Endothelial cell of umbilical vein (primary cell): ENCODE measurements at regions not wholly inside any gene's neighbourhood (a gene's known extent, or its start where the extent isn't known, plus 50 kb on each side); places are given as distances from the start of the nearest gene placed in this dataset.

Experiments used
- BruUV-seq: library from RNA; stranded (reverse); fragments of 400-500 nt; replicated peaks from 2 replicates; lab custom pipeline; 2021; lab: Mats Ljungman, UMichigan
- CTCF ChIA-PET: fragments of 300-600, 350-600 bp; sonication (Branson Sonifier 250); formaldehyde crosslinking; loops from one replicate; lab custom pipeline; 2021; ENCODE audit warnings: antibody characterized with exemption, inconsistent platforms; lab: Charles Lee
- POLR2A ChIA-PET: fragments of 300-600, 350-600 bp; sonication (Branson Sonifier 250); formaldehyde crosslinking; loops from one replicate; lab custom pipeline; 2021; ENCODE audit warnings: antibody characterized with exemption, inconsistent platforms; lab: Charles Lee
- DNase-seq: peaks from one replicate; pipeline ENCODE4 v3.0.0-alpha.2; 2011; ENCODE audit warnings: low read depth, low spot score
- FAIRE-seq: peaks from 2 replicates; lab custom pipeline; 2011; peaks lifted over from hg19 to GRCh38; lab: Jason Lieb, UNC
- H2AFZ ChIP-seq: 2 replicates; pipeline ENCODE4 v1.6.0; 2012; ENCODE audit warnings: low read depth, low read length, control low read depth, inconsistent platforms
- H3K27ac ChIP-seq: 2 replicates; pipeline ENCODE4 v1.5.1; 2011; ENCODE audit warnings: low read depth, mild to moderate bottlenecking, control low read depth, low read length, moderate library complexity; ENCODE audit not compliant: insufficient read depth
- H3K27me3 ChIP-seq, 2 experiments: 2 replicates each; pipeline versions ENCODE4 v1.6.0 to v1.6.1; 2011; ENCODE audit warnings: low read length in 2 of 2, mixed read lengths in 1 of 2; ENCODE audit not compliant: control insufficient read depth in 2 of 2, insufficient read depth in 2 of 2
- H3K36me3 ChIP-seq, 2 experiments: 2 replicates in 1 of 2; 3 replicates in 1 of 2; pipeline ENCODE4 v1.5.1; 2011; ENCODE audit warnings: low read length in 2 of 2, mild to moderate bottlenecking in 1 of 2, moderate library complexity in 1 of 2; ENCODE audit not compliant: control insufficient read depth in 2 of 2, insufficient read depth in 2 of 2; ENCODE audit errors: extremely low read depth in 1 of 2
- H3K4me1 ChIP-seq: 3 replicates; pipeline ENCODE4 v1.5.1; 2011; ENCODE audit warnings: mild to moderate bottlenecking, low read length; ENCODE audit not compliant: control insufficient read depth, insufficient read depth; ENCODE audit errors: extremely low read depth
- H3K4me2 ChIP-seq: 2 replicates; pipeline ENCODE4 v1.6.1; 2011; ENCODE audit warnings: low read length, control low read depth, mixed read lengths; ENCODE audit not compliant: insufficient read depth
- H3K4me3 ChIP-seq, 3 experiments: fragments of 200-600 bp in 1 of 3; sonication (generic), shearing (Covaris generic) in 1 of 3; replicated peaks in 1 of 3; 2 replicates each; pipeline ENCODE4 v1.5.1; 2011 to 2016; ENCODE audit warnings: control low read depth in 3 of 3, low read length in 3 of 3, mild to moderate bottlenecking in 2 of 3, inconsistent platforms in 1 of 3, low read depth in 1 of 3, moderate library complexity in 1 of 3; ENCODE audit not compliant: insufficient read depth in 1 of 3
- H3K79me2 ChIP-seq: 2 replicates; pipeline ENCODE4 v1.6.0; 2012; ENCODE audit warnings: low read length, inconsistent platforms; ENCODE audit not compliant: control insufficient read depth, insufficient read depth
- H3K9ac ChIP-seq: replicated peaks from 2 replicates; pipeline ENCODE3; 2011; ENCODE audit warnings: low read length, control low read depth; ENCODE audit not compliant: insufficient read depth; ENCODE audit errors: extremely low read depth
- H3K9me1 ChIP-seq: replicated peaks from 3 replicates; pipeline ENCODE4 v1.6.0; 2011; ENCODE audit warnings: mild to moderate bottlenecking, low read length; ENCODE audit not compliant: control insufficient read depth, insufficient read depth; ENCODE audit errors: extremely low read depth
- H3K9me3 ChIP-seq: replicated peaks from 2 replicates; pipeline ENCODE4 v1.5.1; 2012; ENCODE audit warnings: low read length, inconsistent platforms; ENCODE audit not compliant: control insufficient read depth, insufficient read depth
- H4K20me1 ChIP-seq: replicated peaks from 2 replicates; pipeline ENCODE3; 2011; ENCODE audit warnings: mild to moderate bottlenecking, low read length; ENCODE audit not compliant: control insufficient read depth, insufficient read depth; ENCODE audit errors: extremely low read depth
- EZH2 ChIP-seq: IDR thresholded peaks from 2 replicates; pipeline ENCODE4 v1.6.1; 2012; ENCODE audit warnings: borderline replicate concordance, low read depth, mild to moderate bottlenecking, moderate library complexity, low read length, inconsistent platforms; ENCODE audit not compliant: severe bottlenecking
- FOS ChIP-seq: IDR thresholded peaks from 2 replicates; pipeline ENCODE4 v1.6.1; 2011; ENCODE audit warnings: mild to moderate bottlenecking, low read length, moderate library complexity, borderline replicate concordance; ENCODE audit not compliant: insufficient read depth
- GATA2 ChIP-seq: IDR thresholded peaks from 2 replicates; pipeline ENCODE4 v1.7.0; 2011; ENCODE audit warnings: low read depth, mild to moderate bottlenecking, moderate library complexity, mixed read lengths, low read length; ENCODE audit not compliant: insufficient read length, insufficient read depth
- JUN ChIP-seq: IDR thresholded peaks from 2 replicates; pipeline ENCODE4 v1.6.1; 2011; ENCODE audit warnings: borderline replicate concordance, low read depth; ENCODE audit not compliant: insufficient read length, insufficient read depth
- MYC ChIP-seq: IDR thresholded peaks from one replicate; pipeline ENCODE4 v1.6.1; 2011; ENCODE audit warnings: mild to moderate bottlenecking, low read depth, low read length
- POLR2A ChIP-seq: IDR thresholded peaks from 2 replicates; pipeline ENCODE4 v1.6.1; 2012; ENCODE audit warnings: low read depth, mild to moderate bottlenecking, control low read depth, low read length
- POLR2AphosphoS5 ChIP-seq: IDR thresholded peaks from 2 replicates; pipeline ENCODE4 v1.6.1; 2012; ENCODE audit warnings: low read depth, mild to moderate bottlenecking, control low read depth, low read length, moderate library complexity; ENCODE audit not compliant: insufficient read depth
- dilution Hi-C: fragments of 300-500 bp; cut with MboI; formaldehyde crosslinking; loops from one replicate; pipeline ENCODE4 v1.15.0; 2019; ENCODE audit warnings: low sequenced_read_pairs; ENCODE audit not compliant: extremely low pct_ligation_motif_present
- intact Hi-C: fragments of 100-400 bp; cut with micrococcal nuclease; formaldehyde crosslinking; loops from one replicate; pipeline ENCODE4 v1.10.0; 2022
- TF ChIP-seq, protein P1 (sequence below): IDR thresholded peaks from 2 replicates; pipeline ENCODE4 v1.6.1; 2011; ENCODE audit not compliant: insufficient read depth, insufficient read length
- TF ChIP-seq, protein P2 (sequence below), 2 donors: IDR thresholded peaks; 1 replicate in 1 of 2; 2 replicates in 1 of 2; pipeline ENCODE4 v1.5.1; 2011; ENCODE audit warnings: low read length in 2 of 2, mild to moderate bottlenecking in 2 of 2, moderate library complexity in 2 of 2, control low read depth in 1 of 2, inconsistent platforms in 1 of 2, low read depth in 1 of 2; ENCODE audit not compliant: insufficient read depth in 1 of 2; ENCODE audit errors: extremely low read depth in 1 of 2

DNA sequence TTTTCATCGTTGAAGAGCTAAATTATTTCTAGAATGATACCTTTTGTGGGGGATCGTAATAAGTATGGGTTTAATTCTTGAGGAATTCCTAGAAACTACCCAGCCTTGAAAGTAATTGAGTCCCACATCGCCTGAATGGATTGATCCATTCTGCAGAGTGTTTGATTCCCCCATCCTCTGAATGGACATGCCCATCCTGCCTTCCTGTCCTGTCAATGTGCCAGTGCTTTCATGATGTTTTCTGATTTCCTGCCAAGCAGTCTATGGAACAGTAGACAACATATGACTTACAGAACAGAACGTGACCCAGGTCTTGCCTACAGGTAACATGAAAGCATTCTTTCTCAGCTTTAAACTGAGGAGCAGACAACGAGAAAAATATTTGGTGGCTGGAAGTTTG is 319.2 kb downstream of the DRD1 start:
- ChIA-PET CTCF (no interaction called here), POLR2A (no interaction called here)
- peaks cover 4% of the 10 kb centered on the region for H3K9me3 ChIP-seq
- FAIRE-seq, result no peak
- no peak overlapping the region for H3K4me3 ChIP-seq
- intact Hi-C loops, result no loop called here
- dilution Hi-C loops, result no loop called here
- DNase-seq, result no peak
- H3K4me2 ChIP-seq, result no peak overlapping the region
- no peaks in the 10 kb centered on the region for H3K27me3 ChIP-seq
- no peak overlapping the region for H3K9ac ChIP-seq
- no peak overlapping the region for H3K27ac ChIP-seq
- TF ChIP-seq FOS (no peak), MYC (no peak), POLR2A (no peak), EZH2 (no peak), POLR2AphosphoS5 (no peak), GATA2 (no peak), JUN (no peak)
- TF ChIP-seq, protein P1, sequence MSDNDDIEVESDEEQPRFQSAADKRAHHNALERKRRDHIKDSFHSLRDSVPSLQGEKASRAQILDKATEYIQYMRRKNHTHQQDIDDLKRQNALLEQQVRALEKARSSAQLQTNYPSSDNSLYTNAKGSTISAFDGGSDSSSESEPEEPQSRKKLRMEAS, result no peak
- TF ChIP-seq, protein P2, sequence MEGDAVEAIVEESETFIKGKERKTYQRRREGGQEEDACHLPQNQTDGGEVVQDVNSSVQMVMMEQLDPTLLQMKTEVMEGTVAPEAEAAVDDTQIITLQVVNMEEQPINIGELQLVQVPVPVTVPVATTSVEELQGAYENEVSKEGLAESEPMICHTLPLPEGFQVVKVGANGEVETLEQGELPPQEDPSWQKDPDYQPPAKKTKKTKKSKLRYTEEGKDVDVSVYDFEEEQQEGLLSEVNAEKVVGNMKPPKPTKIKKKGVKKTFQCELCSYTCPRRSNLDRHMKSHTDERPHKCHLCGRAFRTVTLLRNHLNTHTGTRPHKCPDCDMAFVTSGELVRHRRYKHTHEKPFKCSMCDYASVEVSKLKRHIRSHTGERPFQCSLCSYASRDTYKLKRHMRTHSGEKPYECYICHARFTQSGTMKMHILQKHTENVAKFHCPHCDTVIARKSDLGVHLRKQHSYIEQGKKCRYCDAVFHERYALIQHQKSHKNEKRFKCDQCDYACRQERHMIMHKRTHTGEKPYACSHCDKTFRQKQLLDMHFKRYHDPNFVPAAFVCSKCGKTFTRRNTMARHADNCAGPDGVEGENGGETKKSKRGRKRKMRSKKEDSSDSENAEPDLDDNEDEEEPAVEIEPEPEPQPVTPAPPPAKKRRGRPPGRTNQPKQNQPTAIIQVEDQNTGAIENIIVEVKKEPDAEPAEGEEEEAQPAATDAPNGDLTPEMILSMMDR (IDR thresholded peaks at IDR 0.05; ENCODE audit: extremely low read depth in 1 of 2, insufficient read depth in 1 of 2, low read depth in 1 of 2, low read length in 2 of 2), result no peak
- no peaks in the 10 kb centered on the region for H3K4me1 ChIP-seq
- H3K36me3 ChIP-seq, result no peaks in the 10 kb centered on the region
- no peaks in the 10 kb centered on the region for H3K9me1 ChIP-seq
- no peaks in the 10 kb centered on the region for H3K79me2 ChIP-seq
- no TSS peak for BruUV-seq
- H2AFZ ChIP-seq, result no peak overlapping the region
- H4K20me1 ChIP-seq, result no peaks in the 10 kb centered on the region
